Spleen (tissue), 7 donors: ENCODE measurements at regions not wholly inside any gene's neighbourhood (a gene's known extent, or its start where the extent isn't known, plus 50 kb on each side); places are given as distances from the start of the nearest gene placed in this dataset.

Experiments
- CTCF ChIP-seq, 11 experiments: fragments of 200-600 bp in 7 of 11; fragments of 450-650 bp in 4 of 11; sonication (generic) in 4 of 11; IDR thresholded peaks in 8 of 11; conservative IDR thresholded peaks in 3 of 11; 1 replicate in 7 of 11; 2 replicates in 4 of 11; pipeline versions ENCODE4 v1.4.0 to v1.8.0; 2016 to 2021; ENCODE audit warnings: antibody characterized with exemption in 11 of 11, inconsistent platforms in 4 of 11, mild to moderate bottlenecking in 1 of 11
- POLR2A ChIP-seq, 3 donors: fragments of 450-650 bp; IDR thresholded peaks; one replicate each; pipeline ENCODE4 v1.5.1; 2017; ENCODE audit warnings: antibody characterized with exemption in 3 of 3, mild to moderate bottlenecking in 1 of 3
- POLR2AphosphoS5 ChIP-seq, 3 donors: sonication (generic); formaldehyde crosslinking; IDR thresholded peaks; one replicate each; pipeline ENCODE4 v1.5.1; 2017; ENCODE audit warnings: antibody characterized with exemption in 3 of 3
- donor health status: DM: no; HTN: no; CAD: no; lungs with moderate emphysema.
- donor health status: DM: no; HTN: no; CAD: no.
- donor health status: DM: no; HTN: no; CAD: no.

- TF ChIP-seq CTCF (IDR thresholded peaks at IDR 0.05 in 8 of 11, conservative IDR thresholded peaks at IDR 0.05 in 3 of 11): no peak
- TF ChIP-seq POLR2A (IDR thresholded peaks at IDR 0.05): no peak
- TF ChIP-seq POLR2AphosphoS5 (IDR thresholded peaks at IDR 0.05): no peak
Observed at GRCh38 chrX:110915111-110915510, 119.5 kb upstream of the CHRDL1 start.
